ENCODE measurements at regions not wholly inside any gene's neighbourhood (a gene's known extent, or its start where the extent isn't known, plus 50 kb on each side); places are given as distances from the start of the nearest gene placed in this dataset.

DNA sequence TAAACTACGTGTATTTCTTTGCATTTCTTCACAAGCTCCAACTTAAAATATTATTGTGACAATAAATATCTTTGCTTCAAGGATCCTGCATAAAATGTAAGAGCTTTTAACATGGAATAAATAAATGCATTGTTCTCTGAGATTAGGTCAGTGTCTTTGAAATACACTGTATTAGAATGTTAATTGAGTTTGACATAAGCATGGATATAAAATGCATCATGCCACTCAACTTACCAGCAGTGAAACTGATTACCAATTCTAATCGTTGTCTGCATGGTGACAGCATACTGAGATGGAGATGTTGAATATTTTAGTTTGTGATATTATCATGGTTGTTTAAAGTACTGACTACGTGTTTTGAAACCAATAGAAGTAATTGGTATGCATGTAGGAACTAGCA lies 555.3 kb upstream of the ZNF608 start:
- no peak for DNase-seq

- no peak for DNase-seq
Observed at GRCh38 chr5:125302577-125302976, 556.1 kb upstream of the ZNF608 start.

DNA sequence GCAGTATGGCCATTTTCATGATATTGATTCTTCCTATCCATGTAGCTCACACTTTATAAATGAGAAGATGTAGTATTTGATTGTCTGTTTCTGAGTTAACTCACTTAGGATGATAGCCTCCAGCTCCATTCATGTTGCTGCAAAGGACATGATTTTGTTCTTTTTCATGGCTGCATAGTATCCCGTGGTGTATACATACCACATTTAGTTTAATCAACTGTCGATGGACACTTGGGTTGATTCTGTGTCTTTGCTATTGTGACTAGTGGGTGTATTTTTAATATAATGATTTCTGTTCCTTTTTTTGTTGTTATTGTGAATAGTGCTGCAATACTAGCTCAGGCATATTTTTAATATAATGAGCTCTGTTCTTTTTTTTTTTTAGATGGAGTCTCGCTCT lies 560.3 kb upstream of the ZNF608 start:
- DNase-seq: no peak

GRCh38 chr5:125310749-125311148 lies 564.3 kb upstream of the ZNF608 start:
- DNase-seq: no peak

DNA sequence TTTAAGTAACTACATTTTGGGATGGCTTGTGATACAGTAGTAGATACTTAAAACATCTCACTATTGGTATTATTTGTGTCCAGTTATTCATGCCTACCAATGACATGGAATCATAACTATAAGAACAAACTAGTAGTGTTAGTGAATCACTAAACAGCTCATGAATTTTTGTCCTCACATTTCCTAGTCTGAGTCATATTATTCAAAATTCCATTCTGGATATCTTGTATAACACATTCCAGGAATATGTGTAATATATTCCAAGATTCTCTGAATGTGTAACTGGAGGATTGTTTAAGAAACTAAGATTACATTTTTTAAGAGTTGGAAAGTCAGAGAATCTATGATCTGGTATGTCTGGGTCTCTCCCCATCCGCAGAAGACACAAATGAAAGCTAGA lies 565.3 kb upstream of the ZNF608 start:
- no peak for DNase-seq

GRCh38 chr5:125313555-125313954 lies 567.1 kb upstream of the ZNF608 start:
- DNase-seq: no peak

- no peak for DNase-seq
Observed at GRCh38 chr5:125315306-125315705, 568.9 kb upstream of the ZNF608 start.

- no peak for DNase-seq
Observed at GRCh38 chr5:125316391-125316790, 570.0 kb upstream of the ZNF608 start.

- DNase-seq: peak; percentile 95 to 98
Observed at GRCh38 chr5:125316915-125317535, 570.6 kb upstream of the ZNF608 start.

- peak; percentile 95 to 98 for DNase-seq
Observed at GRCh38 chr5:125317536-125317995, 571.1 kb upstream of the ZNF608 start.

DNA sequence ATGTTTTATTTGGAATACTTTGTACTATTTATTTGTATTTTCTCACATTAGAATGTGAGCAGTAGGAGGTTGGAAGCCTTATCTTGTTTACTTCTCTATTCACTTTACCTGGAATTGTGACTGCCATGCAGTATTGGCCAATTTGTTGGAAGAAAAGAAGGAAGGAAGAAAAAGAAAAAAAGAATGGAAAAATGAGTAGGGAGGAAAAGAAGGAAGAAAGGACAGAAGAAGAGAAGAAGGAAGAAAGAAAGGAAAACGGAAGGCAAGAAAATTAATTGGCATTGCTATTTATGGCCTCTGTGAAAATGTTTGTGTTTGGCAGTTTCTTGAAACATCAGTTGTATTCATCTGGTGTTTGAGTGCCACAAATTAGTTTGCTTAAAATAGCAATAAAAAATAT lies 575.2 kb upstream of the ZNF608 start:
- DNase-seq: no peak

GRCh38 chr5:125323613-125324012 lies 577.2 kb upstream of the ZNF608 start:
- no peak for DNase-seq

DNA sequence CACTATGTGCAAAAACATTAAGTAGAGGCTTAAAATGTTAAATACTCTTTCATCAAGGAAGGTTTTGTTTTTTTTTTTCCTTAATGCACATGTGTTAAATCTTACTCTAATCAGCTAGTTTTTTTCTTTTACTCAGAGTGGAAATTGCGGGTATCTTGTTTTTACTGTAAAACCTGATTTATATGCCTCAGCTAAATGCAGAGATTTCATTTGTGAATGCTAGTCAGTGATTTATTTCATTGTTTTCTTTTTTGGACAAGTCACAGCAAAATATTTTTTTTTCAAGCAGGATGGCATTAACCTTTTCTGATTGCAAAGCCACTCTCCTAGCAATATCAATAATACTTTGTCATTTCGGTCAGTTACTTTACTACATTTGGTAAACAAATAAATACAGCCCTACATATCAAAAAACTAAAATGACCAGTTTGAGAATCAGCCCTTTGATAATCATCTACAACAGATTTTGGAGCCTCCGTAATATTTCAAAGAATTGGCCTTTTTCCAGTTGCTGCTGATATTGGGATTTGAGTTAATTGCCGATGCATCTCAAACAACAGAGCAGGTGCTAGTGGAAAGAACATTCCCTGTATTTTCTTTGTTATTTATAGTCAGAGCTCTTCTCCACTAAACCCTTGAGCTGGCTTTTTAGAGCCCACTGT lies 579.2 kb upstream of the ZNF608 start:
- DNase-seq: no peak

DNA sequence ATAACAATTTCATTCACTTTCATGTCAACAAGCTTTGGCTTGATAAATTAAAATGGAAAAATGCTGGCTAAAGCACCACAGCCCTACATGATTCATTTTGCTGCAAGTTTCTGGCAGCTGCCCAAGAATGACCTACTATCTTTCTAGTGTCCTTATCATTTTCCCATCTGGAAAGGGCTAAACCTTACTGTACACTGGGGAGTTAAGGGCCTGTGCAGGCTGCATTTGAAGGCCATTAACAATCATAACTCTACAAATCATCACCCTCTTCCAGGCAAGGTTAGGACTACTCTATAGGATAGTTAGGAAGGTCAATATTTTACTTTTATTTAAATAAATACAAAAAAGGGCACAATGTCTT lies 579.7 kb upstream of the ZNF608 start:
- DNase-seq: peak; percentile 96 to 99

- DNase-seq: no peak
Observed at GRCh38 chr5:125327676-125328075, 581.2 kb upstream of the ZNF608 start.

DNA sequence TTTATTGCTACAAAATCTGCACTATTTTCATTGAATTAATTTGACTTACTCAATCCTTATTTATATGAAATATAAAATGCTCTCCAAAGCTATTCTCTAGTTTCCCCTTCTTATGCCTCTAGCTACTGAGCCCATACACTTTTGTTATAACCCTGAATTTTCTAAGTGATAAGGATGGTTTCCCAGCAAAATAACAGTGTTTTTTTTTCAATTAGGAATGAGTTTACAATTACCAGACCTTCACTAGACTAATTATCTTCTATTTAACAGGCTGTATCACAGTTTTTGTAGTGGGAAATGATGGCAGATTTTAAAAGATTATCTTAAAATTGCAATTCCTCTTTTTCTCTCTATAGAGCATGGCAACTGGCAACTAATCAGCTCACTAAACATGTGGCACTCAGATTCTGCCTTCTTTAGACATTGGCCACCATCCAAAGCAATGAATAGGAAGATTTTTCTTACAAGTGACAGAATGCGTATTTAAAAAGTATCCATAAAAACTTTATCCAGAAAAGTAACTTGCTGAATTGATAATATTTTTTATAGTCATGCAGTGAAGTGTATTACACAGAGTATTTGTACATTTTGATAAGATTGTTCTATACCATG lies 585.7 kb upstream of the ZNF608 start:
- no peak for DNase-seq

DNA sequence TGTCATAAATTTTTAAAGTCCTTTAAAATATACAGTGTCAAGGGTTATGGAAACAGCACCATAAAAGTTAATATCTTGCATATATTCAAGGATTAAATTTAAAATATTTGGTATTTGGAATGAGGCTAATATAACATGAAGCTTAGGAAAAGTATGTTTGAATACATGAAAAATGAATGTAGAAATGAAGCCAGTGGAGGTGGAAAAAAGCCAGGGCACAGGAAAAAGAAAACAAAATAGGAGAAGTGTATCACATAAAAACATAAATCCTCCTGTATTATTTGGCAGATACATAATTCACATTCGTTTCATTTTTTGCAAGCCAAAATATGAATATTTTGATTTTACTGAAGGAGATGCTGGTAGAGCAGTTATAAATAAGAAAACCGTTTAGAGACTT lies 587.0 kb upstream of the ZNF608 start:
- no peak for DNase-seq

GRCh38 chr5:125336401-125336800 lies 590.0 kb upstream of the ZNF608 start:
- DNase-seq: no peak

DNA sequence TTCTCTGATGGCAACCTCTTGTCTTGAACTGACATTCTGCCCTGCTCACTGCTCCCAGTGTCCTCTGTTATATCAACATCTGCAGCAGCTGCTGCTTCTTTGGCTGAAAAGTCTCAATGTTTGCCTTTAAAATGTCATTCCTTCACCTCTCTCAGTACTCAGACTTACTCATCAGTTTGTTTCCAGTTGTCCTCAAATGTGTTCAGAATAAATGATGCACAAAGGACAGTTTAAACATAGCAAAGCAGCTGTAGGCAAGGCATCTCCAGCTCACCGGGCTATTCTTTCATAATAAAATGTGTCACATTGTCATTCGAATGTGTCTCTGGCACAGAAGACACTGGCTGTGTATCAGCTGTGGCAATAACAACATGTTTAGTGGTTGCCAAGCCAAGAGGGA lies 590.9 kb upstream of the ZNF608 start:
- peak in 1 of 2 experiments; percentile 11 for DNase-seq

DNA sequence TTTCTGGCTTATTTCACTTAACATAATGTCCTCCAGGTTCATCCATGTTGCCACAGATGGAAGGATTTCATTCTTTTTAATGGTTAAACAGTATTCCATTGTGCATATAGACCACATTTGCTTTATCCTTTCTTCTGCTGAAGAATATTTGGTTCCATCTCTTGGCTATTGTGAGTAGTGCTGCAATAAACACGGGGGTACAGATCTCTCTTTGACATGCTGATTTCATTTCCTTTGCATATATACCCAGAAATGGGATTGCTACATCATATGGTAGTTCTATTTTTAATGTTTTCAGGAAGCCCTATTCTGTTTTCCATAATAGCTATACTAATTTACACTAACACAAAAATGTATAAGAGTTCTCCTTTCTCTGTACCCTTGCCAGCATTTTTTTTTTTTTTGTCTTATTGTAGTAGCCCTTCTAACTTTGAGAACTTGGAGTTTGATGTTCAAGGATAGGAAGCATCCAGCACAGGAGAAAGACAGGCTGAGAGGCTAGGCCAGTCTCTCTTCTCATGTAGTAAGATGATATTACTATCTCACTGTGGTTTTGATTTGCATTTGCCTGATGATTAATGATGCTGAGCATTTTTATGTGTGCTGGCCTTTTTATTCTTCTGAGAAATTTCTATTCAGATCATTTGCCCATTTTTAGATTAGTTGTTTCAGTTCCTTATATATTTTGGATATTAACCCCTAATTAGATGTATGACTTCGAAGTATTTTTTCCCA lies 592.2 kb upstream of the ZNF608 start:
- no peak for DNase-seq

GRCh38 chr5:125341436-125341835 lies 595.0 kb upstream of the ZNF608 start:
- DNase-seq: no peak

DNA sequence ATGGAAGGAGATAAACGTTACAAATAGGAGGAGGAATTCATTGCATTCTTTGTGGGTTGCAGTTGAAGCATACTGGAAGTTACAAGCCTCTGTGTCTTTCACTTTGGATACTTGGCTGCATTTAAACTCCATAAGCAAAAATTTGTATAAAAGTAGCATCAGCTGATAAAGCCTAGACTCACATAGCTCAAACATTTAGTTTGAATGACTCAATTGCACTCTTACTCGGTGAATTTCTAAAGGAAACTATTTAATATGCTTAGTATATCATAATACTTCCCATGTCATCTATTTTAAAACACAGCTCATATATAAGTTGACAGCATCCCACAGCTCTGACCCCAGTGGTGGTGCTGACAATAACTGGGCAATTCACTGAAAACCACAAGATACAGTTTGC lies 596.6 kb upstream of the ZNF608 start:
- DNase-seq: no peak

DNA sequence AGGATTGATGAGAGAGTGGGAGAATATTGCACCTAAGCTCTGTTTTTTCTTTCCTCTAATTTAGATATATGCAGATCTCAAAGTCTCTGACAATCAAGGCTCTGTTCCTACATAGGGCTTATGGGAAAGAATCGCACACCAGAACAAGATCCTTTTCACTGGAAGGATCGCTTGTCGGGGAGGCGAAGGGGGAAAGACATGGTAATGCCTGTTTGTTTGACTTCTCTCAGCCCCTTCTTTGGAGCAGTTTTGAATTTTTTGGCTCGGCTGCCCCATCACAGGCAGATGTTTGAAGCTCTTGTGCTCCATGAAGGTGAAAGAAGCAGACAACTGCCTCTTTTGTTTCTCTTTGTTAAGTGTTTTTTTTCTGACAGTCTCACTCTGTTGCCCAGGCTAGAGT lies 599.9 kb upstream of the ZNF608 start:
- DNase-seq: no peak

DNA sequence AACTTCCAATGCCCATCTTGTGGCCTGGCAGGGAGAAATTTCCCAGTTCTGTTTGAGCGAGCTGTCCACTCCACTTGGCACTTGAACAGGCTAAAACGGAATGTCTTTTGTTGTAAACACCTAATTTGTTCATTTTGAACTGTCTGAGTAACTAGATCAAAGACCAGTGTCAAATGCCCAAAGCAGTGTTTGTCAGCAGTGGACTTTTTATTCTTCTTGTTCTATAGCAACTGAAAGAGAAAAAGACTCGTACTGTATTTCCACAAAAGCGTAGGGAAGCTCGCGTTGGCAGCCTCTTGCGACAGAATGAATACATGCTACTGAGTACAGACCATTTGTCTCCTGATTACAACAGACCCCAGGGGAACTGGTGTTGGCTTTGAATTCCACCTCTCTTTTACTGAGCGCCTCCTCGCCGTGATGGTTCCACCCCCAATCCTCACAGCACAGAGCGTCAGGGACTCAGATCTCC lies 601.8 kb upstream of the ZNF608 start:
- no peak for DNase-seq
